ENCODE measurements at regions not wholly inside any gene's neighbourhood (a gene's known extent, or its start where the extent isn't known, plus 50 kb on each side); places are given as distances from the start of the nearest gene placed in this dataset.

DNA sequence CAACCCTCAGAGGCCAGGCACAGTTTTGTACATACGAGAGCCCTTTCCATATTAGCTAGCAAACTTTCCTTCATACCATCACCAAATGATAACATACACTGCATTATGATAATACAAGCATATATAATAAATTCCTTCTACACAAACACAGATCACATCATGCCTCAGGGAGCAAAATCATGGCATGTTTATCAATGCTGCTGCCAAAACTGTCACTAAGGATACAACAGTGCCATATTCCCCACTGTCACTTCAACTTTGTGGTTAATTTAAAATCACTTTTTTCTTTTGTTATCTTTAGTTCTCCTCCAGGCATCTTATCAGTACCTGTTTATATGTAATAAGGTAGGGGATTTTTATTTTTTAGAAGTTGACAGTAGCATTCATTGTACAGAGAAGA is 196.3 kb downstream of the EPM2A start:
- Histone ChIP-seq H3K4me3 (ENCODE audit: extremely low read depth, insufficient read depth, low read length, poor library complexity, severe bottlenecking) (no peak overlapping the region), H3K27ac (ENCODE audit: low read depth, low read length, severe bottlenecking) (no peak overlapping the region), H3K36me3 (ENCODE audit: control insufficient read depth, insufficient read depth, low read length) (no peaks in the 10 kb centered on the region), H3K9me3 (ENCODE audit: control insufficient read depth, low read length) (no peaks in the 10 kb centered on the region), H3K4me1 (ENCODE audit: control insufficient read depth, insufficient read depth, low read length, poor library complexity, severe bottlenecking) (peaks cover 10% of the 10 kb centered on the region)
- WGBS, 2 experiments (ENCODE audit: insufficient coverage in 2 of 2): 100% methylated on average over 1 of the region's 1 CpG

DNA sequence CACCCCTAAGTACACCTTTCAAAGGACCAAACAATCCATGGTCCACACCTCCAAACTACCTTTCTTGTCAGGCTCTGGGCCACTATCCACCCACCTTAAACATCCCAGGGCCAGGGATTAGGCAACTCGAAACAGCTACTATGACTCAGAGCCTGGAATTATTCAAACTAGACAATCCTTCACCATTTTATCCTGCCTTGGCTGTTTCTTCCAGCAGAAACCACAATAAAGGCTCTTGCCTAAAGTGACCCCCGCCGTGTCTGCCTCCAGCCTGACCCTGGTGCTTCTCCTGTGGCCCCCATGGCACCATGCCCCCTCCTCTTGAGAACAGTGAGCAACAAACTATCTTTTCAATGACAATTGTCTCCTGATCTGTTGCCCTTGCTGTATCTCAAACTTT is 195.5 kb downstream of the EPM2A start:
- no peaks in the 10 kb centered on the region for H3K36me3 ChIP-seq (ENCODE audit: control insufficient read depth, insufficient read depth, low read length)
- 86 to 94% methylated on average over 2 of the region's 3 CpGs for WGBS, 2 experiments (ENCODE audit: insufficient coverage in 2 of 2)
- no peaks in the 10 kb centered on the region for H3K9me3 ChIP-seq (ENCODE audit: control insufficient read depth, low read length)
- peaks cover 14% of the 10 kb centered on the region for H3K4me1 ChIP-seq (ENCODE audit: control insufficient read depth, insufficient read depth, low read length, poor library complexity, severe bottlenecking)
- H3K4me3 ChIP-seq (ENCODE audit: extremely low read depth, insufficient read depth, low read length, poor library complexity, severe bottlenecking): no peak overlapping the region
- no peak overlapping the region for H3K27ac ChIP-seq (ENCODE audit: low read depth, low read length, severe bottlenecking)

DNA sequence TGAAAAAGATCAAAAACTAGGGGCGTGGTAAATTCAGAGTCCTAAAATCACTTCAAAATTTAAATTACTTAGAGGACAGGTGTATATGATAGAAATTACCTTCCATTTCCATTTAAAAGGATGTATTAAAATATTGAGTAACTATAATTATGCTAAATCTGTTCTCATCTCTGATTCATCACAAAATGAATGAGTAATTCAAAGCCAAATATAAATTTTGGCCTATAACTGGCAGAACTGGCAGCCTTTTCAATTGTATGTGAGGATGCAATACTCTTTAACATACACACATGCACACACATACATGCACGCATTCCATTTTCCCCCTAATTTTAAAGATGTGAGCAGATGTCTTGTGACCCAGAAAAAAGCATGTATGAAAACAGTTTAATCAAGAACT is 194.6 kb downstream of the EPM2A start:
- no peak overlapping the region for H3K27ac ChIP-seq (ENCODE audit: low read depth, low read length, severe bottlenecking)
- H3K36me3 ChIP-seq (ENCODE audit: control insufficient read depth, insufficient read depth, low read length): no peaks in the 10 kb centered on the region
- H3K9me3 ChIP-seq (ENCODE audit: control insufficient read depth, low read length): no peaks in the 10 kb centered on the region
- H3K4me1 ChIP-seq (ENCODE audit: control insufficient read depth, insufficient read depth, low read length, poor library complexity, severe bottlenecking): peaks cover 14% of the 10 kb centered on the region
- H3K4me3 ChIP-seq (ENCODE audit: extremely low read depth, insufficient read depth, low read length, poor library complexity, severe bottlenecking): no peak overlapping the region
- no CpG with 5 or more reads among the region's 2 CpGs for WGBS, 2 experiments (ENCODE audit: insufficient coverage in 2 of 2)

DNA sequence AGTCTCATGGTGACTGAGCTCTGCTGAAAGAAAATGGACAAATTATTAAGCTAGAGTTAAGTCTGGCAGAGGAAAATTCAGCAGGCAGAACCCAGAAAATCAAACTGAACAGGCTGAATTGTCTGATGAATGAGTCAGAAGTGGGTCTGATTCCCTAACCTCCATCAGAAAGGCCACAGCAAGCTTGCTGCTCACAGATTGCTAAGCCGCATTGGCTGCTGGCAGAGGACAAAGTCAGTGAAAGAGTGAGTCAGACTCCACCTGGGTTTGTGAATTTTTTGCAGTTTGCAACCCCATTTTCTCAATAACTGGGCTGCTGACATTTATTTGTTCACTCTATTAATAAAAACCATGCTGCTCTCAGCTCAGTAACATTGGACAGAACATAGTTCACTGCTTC is 191.3 kb downstream of the EPM2A start:
- Histone ChIP-seq H3K36me3 (ENCODE audit: control insufficient read depth, insufficient read depth, low read length) (no peaks in the 10 kb centered on the region), H3K27ac (ENCODE audit: low read depth, low read length, severe bottlenecking) (no peak overlapping the region), H3K4me1 (ENCODE audit: control insufficient read depth, insufficient read depth, low read length, poor library complexity, severe bottlenecking) (peaks cover 20% of the 10 kb centered on the region), H3K9me3 (ENCODE audit: control insufficient read depth, low read length) (no peaks in the 10 kb centered on the region), H3K4me3 (ENCODE audit: extremely low read depth, insufficient read depth, low read length, poor library complexity, severe bottlenecking) (no peak overlapping the region)
- 50 to 60% methylated on average over 1 of the region's 1 CpG for WGBS, 2 experiments (ENCODE audit: insufficient coverage in 2 of 2)

DNA sequence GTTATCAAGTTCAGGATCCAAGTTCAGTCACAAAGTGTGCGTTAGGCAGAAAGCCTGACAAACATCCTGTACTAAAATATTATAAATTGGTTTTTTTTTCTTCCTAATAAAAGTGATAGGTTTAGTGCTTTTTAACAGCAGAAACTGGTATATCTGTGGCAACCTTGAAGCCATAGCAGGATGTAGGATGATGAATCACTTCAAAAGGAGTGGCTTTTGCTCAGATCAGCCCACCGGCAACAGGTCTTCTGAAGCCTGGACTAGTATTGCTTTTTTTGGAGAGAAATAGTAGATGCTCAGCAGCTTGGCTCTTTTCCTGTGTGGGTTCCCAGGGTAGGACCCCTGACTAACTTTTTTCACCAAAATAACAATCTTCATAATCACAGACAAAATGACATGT is 190.8 kb downstream of the EPM2A start:
- no peak overlapping the region for H3K4me3 ChIP-seq (ENCODE audit: extremely low read depth, insufficient read depth, low read length, poor library complexity, severe bottlenecking)
- no peak overlapping the region for H3K27ac ChIP-seq (ENCODE audit: low read depth, low read length, severe bottlenecking)
- no peaks in the 10 kb centered on the region for H3K9me3 ChIP-seq (ENCODE audit: control insufficient read depth, low read length)
- no peaks in the 10 kb centered on the region for H3K36me3 ChIP-seq (ENCODE audit: control insufficient read depth, insufficient read depth, low read length)
- peaks cover 20% of the 10 kb centered on the region for H3K4me1 ChIP-seq (ENCODE audit: control insufficient read depth, insufficient read depth, low read length, poor library complexity, severe bottlenecking)
- WGBS, 2 experiments (ENCODE audit: insufficient coverage in 2 of 2): 80 to 100% methylated on average over 1 of the region's 2 CpGs

DNA sequence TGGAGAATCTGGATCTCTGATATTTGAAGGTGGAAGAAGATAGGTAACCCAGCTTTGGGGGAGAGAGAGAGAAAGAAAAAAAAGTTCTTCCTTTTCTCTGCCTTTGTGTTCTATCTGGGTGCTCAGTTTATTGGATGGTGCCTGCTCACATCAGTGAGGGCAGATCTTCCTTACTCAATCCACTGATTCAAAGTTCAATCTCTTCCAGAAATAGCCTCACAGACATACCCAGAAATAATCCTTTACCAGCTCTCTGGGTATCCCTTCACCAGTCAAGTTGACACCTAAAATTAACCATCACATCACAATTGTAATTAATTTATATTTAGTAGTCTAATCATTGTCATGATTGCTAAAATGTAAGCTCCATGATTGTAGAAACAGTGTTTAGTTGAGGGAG is 189.1 kb downstream of the EPM2A start:
- no peak overlapping the region for H3K27ac ChIP-seq (ENCODE audit: low read depth, low read length, severe bottlenecking)
- no peaks in the 10 kb centered on the region for H3K36me3 ChIP-seq (ENCODE audit: control insufficient read depth, insufficient read depth, low read length)
- H3K4me1 ChIP-seq (ENCODE audit: control insufficient read depth, insufficient read depth, low read length, poor library complexity, severe bottlenecking): peaks cover 15% of the 10 kb centered on the region
- H3K9me3 ChIP-seq (ENCODE audit: control insufficient read depth, low read length): no peaks in the 10 kb centered on the region
- H3K4me3 ChIP-seq (ENCODE audit: extremely low read depth, insufficient read depth, low read length, poor library complexity, severe bottlenecking): no peak overlapping the region

DNA sequence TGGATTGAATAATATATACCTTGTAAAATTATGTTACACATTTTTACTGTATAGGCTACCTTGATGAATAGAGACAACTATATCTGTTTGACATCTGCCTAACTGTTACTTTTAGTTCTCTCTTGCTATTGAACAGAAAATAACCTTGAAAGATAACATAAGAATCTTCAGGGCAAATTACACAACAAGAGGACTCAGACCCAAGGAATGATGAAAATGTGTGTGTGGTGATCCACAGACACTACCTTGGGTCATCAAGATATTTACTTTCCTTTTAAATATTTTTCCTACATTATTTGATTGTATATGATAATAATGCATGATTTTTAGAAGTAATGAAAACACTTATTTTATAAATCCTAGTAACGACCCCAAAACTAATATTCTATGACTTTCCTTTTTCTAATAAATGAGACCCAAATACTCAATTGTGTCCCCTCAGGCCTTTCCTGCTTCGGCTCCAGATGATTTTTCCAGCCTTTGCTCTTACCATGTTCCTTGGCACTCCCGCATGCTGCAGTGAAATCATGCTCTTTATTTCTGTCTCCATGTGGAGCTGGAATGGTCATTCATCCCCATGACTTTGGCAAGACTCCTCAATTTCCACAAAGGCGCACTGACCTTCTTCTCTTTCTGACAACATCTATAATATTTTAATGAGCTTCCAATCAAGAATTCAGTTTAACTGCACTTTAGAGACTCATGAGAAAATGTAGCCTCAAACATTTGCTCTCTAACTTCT is 187.6 kb downstream of the EPM2A start:
- Histone ChIP-seq H3K4me1 (ENCODE audit: control insufficient read depth, insufficient read depth, low read length, poor library complexity, severe bottlenecking) (peaks cover 15% of the 10 kb centered on the region), H3K4me3 (ENCODE audit: extremely low read depth, insufficient read depth, low read length, poor library complexity, severe bottlenecking) (no peak overlapping the region), H3K36me3 (ENCODE audit: control insufficient read depth, insufficient read depth, low read length) (no peaks in the 10 kb centered on the region), H3K9me3 (ENCODE audit: control insufficient read depth, low read length) (no peaks in the 10 kb centered on the region), H3K27ac (ENCODE audit: low read depth, low read length, severe bottlenecking) (no peak overlapping the region)
- WGBS, 2 experiments (ENCODE audit: insufficient coverage in 2 of 2): 85 to 97% methylated on average over 3 of the region's 4 CpGs

DNA sequence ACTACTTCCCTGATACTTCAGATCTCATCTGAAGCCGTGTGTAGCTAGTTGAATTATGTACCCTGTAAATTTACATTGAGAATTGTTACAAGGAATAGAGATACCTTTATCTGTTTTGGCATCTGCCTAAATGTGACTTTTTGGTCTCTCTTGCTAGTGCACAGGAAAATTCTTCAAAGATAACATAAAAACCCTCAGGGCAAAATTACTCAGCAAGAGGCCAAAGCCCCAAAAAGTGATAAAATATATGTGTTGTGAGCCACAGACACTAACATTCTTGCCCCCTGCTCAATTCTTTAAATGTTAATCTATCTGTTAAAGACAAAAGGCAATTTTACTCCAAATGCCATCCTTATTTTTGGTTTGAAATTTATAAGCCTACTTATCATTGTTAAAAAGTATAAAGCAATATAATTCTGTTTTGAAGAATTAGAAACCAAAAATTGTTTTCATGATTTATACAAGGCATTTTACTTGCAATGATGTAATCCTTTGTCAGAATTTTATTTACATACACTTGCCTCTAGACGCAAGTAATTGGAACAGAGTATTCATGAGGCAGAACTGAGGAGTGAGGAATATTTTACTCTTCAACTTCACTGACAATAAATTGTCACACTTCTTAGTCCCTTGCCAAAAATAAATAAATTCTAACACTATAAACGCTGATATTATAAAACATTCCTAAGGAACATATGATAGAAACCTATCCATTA is 186.2 kb downstream of the EPM2A start:
- H3K36me3 ChIP-seq (ENCODE audit: control insufficient read depth, insufficient read depth, low read length): no peaks in the 10 kb centered on the region
- no CpG with 5 or more reads among the region's 3 CpGs for WGBS, 2 experiments (ENCODE audit: insufficient coverage in 2 of 2)
- H3K9me3 ChIP-seq (ENCODE audit: control insufficient read depth, low read length): no peaks in the 10 kb centered on the region
- peaks cover 9% of the 10 kb centered on the region for H3K4me1 ChIP-seq (ENCODE audit: control insufficient read depth, insufficient read depth, low read length, poor library complexity, severe bottlenecking)
- no peak overlapping the region for H3K27ac ChIP-seq (ENCODE audit: low read depth, low read length, severe bottlenecking)
- H3K4me3 ChIP-seq (ENCODE audit: extremely low read depth, insufficient read depth, low read length, poor library complexity, severe bottlenecking): no peak overlapping the region

DNA sequence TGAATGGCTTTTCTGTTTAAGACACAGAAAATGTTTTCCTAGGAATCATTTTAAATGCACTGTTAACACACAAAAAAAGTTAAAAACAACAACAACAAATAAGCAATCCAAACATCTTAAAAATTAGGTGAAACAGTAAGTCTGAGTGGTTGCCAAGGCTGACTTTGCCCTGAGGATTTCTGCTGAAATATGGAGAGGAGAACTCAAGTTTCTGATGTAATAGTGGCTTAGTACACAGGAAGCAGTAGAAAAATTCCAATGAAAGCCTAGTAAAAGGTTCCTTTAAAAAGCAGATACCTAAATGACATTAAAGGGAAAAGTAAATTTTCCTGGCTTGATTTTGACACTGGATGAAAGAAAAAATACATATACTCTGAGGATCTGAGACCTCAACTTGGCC is 184.2 kb downstream of the EPM2A start:
- peaks cover 5% of the 10 kb centered on the region for H3K4me1 ChIP-seq (ENCODE audit: control insufficient read depth, insufficient read depth, low read length, poor library complexity, severe bottlenecking)
- no peaks in the 10 kb centered on the region for H3K9me3 ChIP-seq (ENCODE audit: control insufficient read depth, low read length)
- no peak overlapping the region for H3K4me3 ChIP-seq (ENCODE audit: extremely low read depth, insufficient read depth, low read length, poor library complexity, severe bottlenecking)
- no peaks in the 10 kb centered on the region for H3K36me3 ChIP-seq (ENCODE audit: control insufficient read depth, insufficient read depth, low read length)
- no peak overlapping the region for H3K27ac ChIP-seq (ENCODE audit: low read depth, low read length, severe bottlenecking)

DNA sequence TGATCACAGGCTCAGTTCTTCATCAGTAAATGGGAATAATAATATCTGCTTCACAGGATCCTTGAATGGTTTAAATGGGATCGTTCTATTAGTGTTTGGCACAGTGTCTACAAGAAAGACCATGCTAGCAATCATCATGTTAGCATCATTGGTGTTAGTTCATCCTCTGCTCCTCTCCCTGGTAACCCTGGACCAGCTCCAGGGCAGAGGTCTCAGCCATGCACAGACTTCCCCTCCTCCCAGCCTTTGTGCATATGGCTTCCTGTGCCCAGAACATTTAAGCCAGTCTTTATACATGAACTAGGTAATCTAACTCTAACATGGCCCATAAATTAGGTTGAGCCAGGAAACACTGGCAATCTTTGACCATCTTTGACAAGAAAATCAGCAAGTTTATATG is 180.2 kb downstream of the EPM2A start:
- Histone ChIP-seq H3K27ac (ENCODE audit: low read depth, low read length, severe bottlenecking) (no peak overlapping the region), H3K4me3 (ENCODE audit: extremely low read depth, insufficient read depth, low read length, poor library complexity, severe bottlenecking) (no peak overlapping the region), H3K36me3 (ENCODE audit: control insufficient read depth, insufficient read depth, low read length) (no peaks in the 10 kb centered on the region), H3K4me1 (ENCODE audit: control insufficient read depth, insufficient read depth, low read length, poor library complexity, severe bottlenecking) (no peaks in the 10 kb centered on the region), H3K9me3 (ENCODE audit: control insufficient read depth, low read length) (no peaks in the 10 kb centered on the region)
- 83 to 100% methylated on average over 1 of the region's 1 CpG for WGBS, 2 experiments (ENCODE audit: insufficient coverage in 2 of 2)

DNA sequence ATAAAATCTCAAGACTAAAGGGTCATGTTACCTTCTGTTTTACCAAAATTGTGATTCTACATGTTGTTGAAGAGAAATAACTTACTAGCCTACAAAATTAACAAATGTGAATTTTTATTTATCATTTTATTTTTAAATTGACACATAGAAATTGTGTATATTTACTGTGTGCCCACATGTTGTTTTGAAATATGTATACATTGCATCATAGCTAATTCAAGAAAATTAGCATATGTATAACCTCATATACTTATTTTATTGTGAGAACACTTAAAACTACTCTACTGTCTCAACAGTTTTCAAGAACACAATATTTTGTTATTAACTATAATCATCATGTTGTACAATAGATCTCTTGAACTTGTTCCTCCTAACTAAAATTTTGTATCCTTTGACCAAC is 177.8 kb downstream of the EPM2A start:
- Histone ChIP-seq H3K4me3 (ENCODE audit: extremely low read depth, insufficient read depth, low read length, poor library complexity, severe bottlenecking) (no peak overlapping the region), H3K4me1 (ENCODE audit: control insufficient read depth, insufficient read depth, low read length, poor library complexity, severe bottlenecking) (no peaks in the 10 kb centered on the region), H3K27ac (ENCODE audit: low read depth, low read length, severe bottlenecking) (no peak overlapping the region), H3K9me3 (ENCODE audit: control insufficient read depth, low read length) (no peaks in the 10 kb centered on the region), H3K36me3 (ENCODE audit: control insufficient read depth, insufficient read depth, low read length) (no peaks in the 10 kb centered on the region)
